ENCODE measurements at regions not wholly inside any gene's neighbourhood (a gene's known extent, or its start where the extent isn't known, plus 50 kb on each side); places are given as distances from the start of the nearest gene placed in this dataset.

DNA sequence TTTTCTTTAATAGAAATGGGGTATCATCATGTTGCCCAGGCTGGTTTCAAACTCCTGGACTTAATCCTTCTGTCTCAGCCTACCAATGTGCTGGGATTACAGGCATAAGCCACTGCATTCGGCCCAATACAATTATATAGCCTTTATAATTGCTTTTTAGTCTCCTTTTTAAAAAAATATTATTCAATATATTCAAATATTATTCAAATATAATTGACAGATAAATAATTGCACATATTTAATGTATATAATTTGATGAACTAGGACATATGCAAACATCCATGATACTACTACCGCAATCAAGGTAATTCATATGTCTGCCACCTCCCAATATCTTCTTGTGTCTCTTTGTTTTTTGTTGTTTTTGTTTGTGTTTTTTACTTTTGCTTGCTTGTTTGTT, 894.2 kb upstream of the PTPRD start:
- in situ Hi-C loops (cut with MboI; ENCODE audit: low pct_unique_long_range_greater_than_20kb, low sequenced_read_pairs, unreplicated experiment), result no loop called here
- TF ChIP-seq, protein P1, sequence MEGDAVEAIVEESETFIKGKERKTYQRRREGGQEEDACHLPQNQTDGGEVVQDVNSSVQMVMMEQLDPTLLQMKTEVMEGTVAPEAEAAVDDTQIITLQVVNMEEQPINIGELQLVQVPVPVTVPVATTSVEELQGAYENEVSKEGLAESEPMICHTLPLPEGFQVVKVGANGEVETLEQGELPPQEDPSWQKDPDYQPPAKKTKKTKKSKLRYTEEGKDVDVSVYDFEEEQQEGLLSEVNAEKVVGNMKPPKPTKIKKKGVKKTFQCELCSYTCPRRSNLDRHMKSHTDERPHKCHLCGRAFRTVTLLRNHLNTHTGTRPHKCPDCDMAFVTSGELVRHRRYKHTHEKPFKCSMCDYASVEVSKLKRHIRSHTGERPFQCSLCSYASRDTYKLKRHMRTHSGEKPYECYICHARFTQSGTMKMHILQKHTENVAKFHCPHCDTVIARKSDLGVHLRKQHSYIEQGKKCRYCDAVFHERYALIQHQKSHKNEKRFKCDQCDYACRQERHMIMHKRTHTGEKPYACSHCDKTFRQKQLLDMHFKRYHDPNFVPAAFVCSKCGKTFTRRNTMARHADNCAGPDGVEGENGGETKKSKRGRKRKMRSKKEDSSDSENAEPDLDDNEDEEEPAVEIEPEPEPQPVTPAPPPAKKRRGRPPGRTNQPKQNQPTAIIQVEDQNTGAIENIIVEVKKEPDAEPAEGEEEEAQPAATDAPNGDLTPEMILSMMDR (IDR thresholded peaks at IDR 0.05; ENCODE audit: extremely low read depth, insufficient read depth, missing control alignments), result no peak
- no peak for DNase-seq (ENCODE audit: low spot score)

DNA sequence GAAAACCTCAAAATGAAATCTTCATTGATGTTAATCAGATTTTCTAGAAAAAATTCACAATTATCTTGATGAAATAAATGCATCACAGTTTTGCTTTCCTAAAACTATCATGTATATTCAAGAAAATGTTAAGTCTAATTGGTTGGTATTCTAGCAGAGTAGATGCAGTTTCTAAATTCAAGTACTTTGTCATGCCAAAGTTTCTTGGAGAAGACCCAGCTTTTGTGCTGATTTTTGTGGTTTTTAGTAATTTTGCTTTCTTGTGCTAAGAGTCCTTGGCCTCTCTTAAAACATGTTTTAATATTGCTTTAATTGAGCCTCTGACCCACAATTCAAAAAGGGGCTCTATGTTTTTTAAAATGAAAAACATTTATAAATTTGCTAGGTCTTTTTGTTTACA, 924.8 kb upstream of the PTPRD start:
- in situ Hi-C loops (cut with MboI; ENCODE audit: low pct_unique_long_range_greater_than_20kb, low sequenced_read_pairs, unreplicated experiment), result no loop called here
- TF ChIP-seq, protein P1 (IDR thresholded peaks at IDR 0.05; ENCODE audit: extremely low read depth, insufficient read depth, missing control alignments), result no peak
- DNase-seq (ENCODE audit: low spot score), result no peak

DNA sequence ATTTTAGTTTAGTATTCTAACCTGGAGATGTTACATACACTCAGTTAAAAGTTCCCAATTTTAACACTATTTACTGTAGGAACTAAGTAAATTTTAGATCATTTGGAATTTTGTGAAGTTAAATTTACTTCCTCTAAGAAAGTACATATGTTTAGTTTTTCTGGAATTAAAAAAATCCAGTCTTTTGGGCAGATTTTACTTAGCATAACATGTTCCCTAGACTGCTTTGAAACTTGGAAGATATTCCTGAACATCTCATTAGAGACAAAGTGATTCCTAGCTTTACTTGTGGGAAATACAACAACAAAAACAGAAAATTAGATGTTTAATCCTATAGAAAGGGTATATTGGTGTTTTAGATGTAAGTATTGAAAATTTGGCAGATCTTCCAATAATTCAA, 930.0 kb upstream of the PTPRD start:
- in situ Hi-C loops (cut with MboI; ENCODE audit: low pct_unique_long_range_greater_than_20kb, low sequenced_read_pairs, unreplicated experiment), result no loop called here
- DNase-seq (ENCODE audit: low spot score), result no peak
- TF ChIP-seq, protein P1 (IDR thresholded peaks at IDR 0.05; ENCODE audit: extremely low read depth, insufficient read depth, missing control alignments), result no peak

DNA sequence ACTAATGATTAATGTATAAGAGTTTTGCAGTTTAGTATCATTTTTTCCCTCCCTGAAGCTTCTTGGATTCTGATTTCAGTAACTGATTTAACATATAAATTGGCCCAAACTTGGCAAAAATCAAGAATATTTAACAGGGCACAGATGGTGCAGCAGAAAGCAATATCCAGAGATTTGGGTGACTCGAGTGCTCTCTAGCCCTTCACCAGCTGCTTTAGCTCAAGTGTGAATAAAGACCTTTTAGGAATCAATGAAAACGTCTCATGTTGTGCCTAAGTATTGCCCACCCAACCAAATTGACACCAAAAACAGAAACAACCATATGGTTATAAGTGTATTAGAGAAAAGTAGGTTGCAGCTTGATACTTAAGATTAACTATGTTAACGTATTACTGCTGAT, 933.4 kb upstream of the PTPRD start:
- no peak for DNase-seq (ENCODE audit: low spot score)
- TF ChIP-seq, protein P1 (IDR thresholded peaks at IDR 0.05; ENCODE audit: extremely low read depth, insufficient read depth, missing control alignments), result no peak
- in situ Hi-C loops (cut with MboI; ENCODE audit: low pct_unique_long_range_greater_than_20kb, low sequenced_read_pairs, unreplicated experiment), result no loop called here

DNA sequence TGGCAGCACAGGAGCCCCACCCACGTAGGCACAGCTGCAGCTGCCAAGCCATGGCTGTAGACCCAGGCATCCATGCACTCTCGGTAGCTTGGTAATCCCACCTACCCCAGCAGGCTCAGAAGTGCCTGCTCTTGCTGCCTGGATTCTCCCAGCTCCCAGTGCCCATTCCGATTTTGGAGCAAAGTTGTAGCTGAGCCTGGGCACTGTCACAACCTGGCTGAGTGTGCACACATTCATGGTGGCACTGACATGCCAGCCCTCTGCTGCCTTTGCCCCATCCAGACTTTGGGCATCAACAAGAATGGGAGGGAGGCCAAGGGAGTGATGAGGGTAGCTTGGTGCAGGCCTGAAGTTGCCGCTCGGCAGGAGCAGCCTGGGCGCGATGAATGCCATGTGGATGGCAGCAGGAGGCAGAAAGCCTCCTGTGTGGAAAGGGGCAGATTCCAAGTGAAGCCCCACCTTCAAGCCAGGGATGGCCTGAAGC, 936.6 kb upstream of the PTPRD start:
- TF ChIP-seq, protein P1 (IDR thresholded peaks at IDR 0.05; ENCODE audit: extremely low read depth, insufficient read depth, missing control alignments), result no peak
- in situ Hi-C loops (cut with MboI; ENCODE audit: low pct_unique_long_range_greater_than_20kb, low sequenced_read_pairs, unreplicated experiment), result no loop called here
- DNase-seq (ENCODE audit: low spot score), result no peak

- TF ChIP-seq, protein P1 (IDR thresholded peaks at IDR 0.05; ENCODE audit: extremely low read depth, insufficient read depth, missing control alignments), result no peak
- in situ Hi-C loops (cut with MboI; ENCODE audit: low pct_unique_long_range_greater_than_20kb, low sequenced_read_pairs, unreplicated experiment), result no loop called here
- DNase-seq (ENCODE audit: low spot score), result no peak
Observed at GRCh38 chr9:11551106-11551505, 938.3 kb upstream of the PTPRD start.

- in situ Hi-C loops (cut with MboI; ENCODE audit: low pct_unique_long_range_greater_than_20kb, low sequenced_read_pairs, unreplicated experiment), result no loop called here
- DNase-seq (ENCODE audit: low spot score), result no peak
- TF ChIP-seq, protein P1 (IDR thresholded peaks at IDR 0.05; ENCODE audit: extremely low read depth, insufficient read depth, missing control alignments), result no peak
Observed at GRCh38 chr9:11558043-11558442, 945.2 kb upstream of the PTPRD start.

Measured in GM13977 (cell line).